ENCODE measurements at regions not wholly inside any gene's neighbourhood (a gene's known extent, or its start where the extent isn't known, plus 50 kb on each side); places are given as distances from the start of the nearest gene placed in this dataset.
A peak's percentile ranks its signal among the peaks of the same experiment; 100 is the strongest.
"Not testable (repeated sequence)": the region's sequence is repeated elsewhere in the genome, so short reads cannot be mapped to it uniquely, and the experiment has no call there.

GRCh38 chr1:228825041-228825440 lies 89.8 kb downstream of the RHOU start:
- DNase-seq: no peak

GRCh38 chr1:228825840-228826484 lies 90.7 kb downstream of the RHOU start:
- DNase-seq: no peak

- no peak for DNase-seq
These were observed 91.7 kb downstream of the RHOU start for GRCh38 chr1:228827019-228827418.

GRCh38 chr1:228828151-228828550 lies 92.9 kb downstream of the RHOU start:
- DNase-seq: no peak

- no peak for DNase-seq
These were observed 95.1 kb downstream of the RHOU start for GRCh38 chr1:228830185-228830953.

GRCh38 chr1:228830954-228831481 lies 95.7 kb downstream of the RHOU start:
- DNase-seq: peak; percentile 18

GRCh38 chr1:228833911-228834688 lies 98.8 kb downstream of the RHOU start:
- no peak for DNase-seq

- DNase-seq: no peak
These were observed 100.2 kb downstream of the RHOU start for GRCh38 chr1:228835456-228835855.

- DNase-seq: no peak
These were observed 100.6 kb downstream of the RHOU start for GRCh38 chr1:228835911-228836310.

- no peak for DNase-seq
These were observed 101.1 kb downstream of the RHOU start for GRCh38 chr1:228836427-228836826.

- DNase-seq: no peak
These were observed 101.8 kb downstream of the RHOU start for GRCh38 chr1:228837032-228837431.

- DNase-seq: peak; percentile 16
These were observed 102.8 kb downstream of the RHOU start for GRCh38 chr1:228837817-228838716.

- no peak for DNase-seq
These were observed 103.6 kb downstream of the RHOU start for GRCh38 chr1:228838717-228839500.

- no peak for DNase-seq
These were observed 104.4 kb downstream of the RHOU start for GRCh38 chr1:228839656-228840055.

- no peak for DNase-seq
These were observed 106.4 kb downstream of the RHOU start for GRCh38 chr1:228841632-228842031.

GRCh38 chr1:228842094-228842775 lies 107.0 kb downstream of the RHOU start:
- peak; percentile 69 for DNase-seq

- no peak for DNase-seq
These were observed 109.8 kb downstream of the RHOU start for GRCh38 chr1:228845101-228845500.

- no peak for DNase-seq
These were observed 111.7 kb downstream of the RHOU start for GRCh38 chr1:228846952-228847351.

GRCh38 chr1:228847451-228847850 lies 112.2 kb downstream of the RHOU start:
- not testable (repeated sequence) for DNase-seq

GRCh38 chr1:228848406-228848805 lies 113.1 kb downstream of the RHOU start:
- DNase-seq: no peak

- no peak for DNase-seq
These were observed 113.8 kb downstream of the RHOU start for GRCh38 chr1:228849011-228849541.
